HCT116 (cell line): ENCODE measurements at regions not wholly inside any gene's neighbourhood (a gene's known extent, or its start where the extent isn't known, plus 50 kb on each side); places are given as distances from the start of the nearest gene placed in this dataset.

Experiments
- ATAC-seq: fragments of 200-7000 bp; cut with Tn5 transposase; 2 replicates; pipeline ENCODE4 v1.9.1; 2020; ENCODE audit warnings: mild to moderate bottlenecking, moderate library complexity
- BruUV-seq: library from RNA; stranded (reverse); fragments of 400-500 nt; replicated peaks from 2 replicates; lab custom pipeline; 2021; lab: Mats Ljungman, UMichigan
- CTCF ChIA-PET: fragments of 300-600 bp; sonication (Branson Sonifier 250); formaldehyde crosslinking; loops from one replicate; lab custom pipeline; 2021; ENCODE audit warnings: antibody characterized with exemption; lab: Charles Lee
- POLR2A ChIA-PET: fragments of 300-600, 350-600 bp; sonication (Branson Sonifier 250); formaldehyde crosslinking; loops from one replicate; lab custom pipeline; 2021; ENCODE audit warnings: antibody characterized with exemption; lab: Charles Lee
- RAD21 ChIA-PET, 2 experiments: fragments of 300-600 bp; sonication (Branson Sonifier 250); formaldehyde crosslinking; loops; one replicate each; lab custom pipeline; 2023; ENCODE audit warnings: low total read pairs in 2 of 2; ENCODE audit not compliant: uncharacterized antibody in 2 of 2, unreplicated experiment in 2 of 2, low non-redundant PET in 1 of 2; lab: Charles Lee
- DNase-seq: peaks from one replicate; pipeline ENCODE4 v3.0.0-alpha.2; 2010; ENCODE audit warnings: low read depth, low spot score
- H2AFZ ChIP-seq: fragments of 200-600 bp; shearing (Covaris generic), sonication (generic); 2 replicates; pipeline ENCODE4 v1.6.1; 2017; ENCODE audit warnings: low read depth, mixed run types, mixed read lengths, antibody characterized with exemption, low read length; ENCODE audit not compliant: poor library complexity, severe bottlenecking
- H3K27ac ChIP-seq: 2 replicates; pipeline ENCODE4 v1.5.1; 2012; ENCODE audit warnings: low read depth, low read length
- H3K27me3 ChIP-seq: fragments of 200-600 bp; sonication (generic); 2 replicates; pipeline ENCODE4 v1.6.1; 2016; ENCODE audit warnings: mixed run types, low read length, mixed read lengths; ENCODE audit not compliant: insufficient read depth
- H3K36me3 ChIP-seq, 2 experiments: fragments of 200-500 bp in 1 of 2; fragments of 200-600 bp in 1 of 2; sonication (Bioruptor generic) in 1 of 2; sonication (generic) in 1 of 2; 2 replicates each; pipeline versions ENCODE4 v1.5.1 to v1.6.1; 2014 to 2016; ENCODE audit warnings: low read length in 2 of 2, inconsistent platforms in 1 of 2, mixed read lengths in 1 of 2, mixed run types in 1 of 2; ENCODE audit not compliant: insufficient read depth in 2 of 2, control insufficient read depth in 1 of 2
- H3K4me1 ChIP-seq, 2 experiments: fragments of 200-600 bp in 1 of 2; sonication (generic) in 1 of 2; 2 replicates each; pipeline versions ENCODE4 v1.5.1 to v1.6.1; 2012 to 2017; ENCODE audit warnings: low read length in 2 of 2, inconsistent platforms in 1 of 2, mild to moderate bottlenecking in 1 of 2, mixed read lengths in 1 of 2, mixed run types in 1 of 2, moderate library complexity in 1 of 2; ENCODE audit not compliant: insufficient read depth in 2 of 2, control insufficient read depth in 1 of 2
- H3K4me2 ChIP-seq: fragments of 200-600 bp; sonication (generic); 2 replicates; pipeline ENCODE4 v1.6.1; 2017; ENCODE audit warnings: mixed run types, low read length, mixed read lengths
- H3K4me3 ChIP-seq, 2 experiments: fragments of 200-600 bp in 1 of 2; sonication (generic) in 1 of 2; replicated peaks in 1 of 2; 2 replicates each; pipeline ENCODE4 v1.5.1; 2011 to 2016; ENCODE audit warnings: low read length in 2 of 2, control low read depth in 1 of 2, low read depth in 1 of 2, mild to moderate bottlenecking in 1 of 2, mixed read lengths in 1 of 2, mixed run types in 1 of 2
- H3K79me2 ChIP-seq: fragments of 200-600 bp; sonication (generic); 2 replicates; pipeline ENCODE4 v1.6.1; 2017; ENCODE audit warnings: mild to moderate bottlenecking, mixed run types, low read length, moderate library complexity, mixed read lengths; ENCODE audit not compliant: insufficient read depth
- H3K9ac ChIP-seq: fragments of 200-600 bp; sonication (generic); 2 replicates; pipeline ENCODE4 v1.6.1; 2016; ENCODE audit warnings: low read length, mixed read lengths
- H3K9me2 ChIP-seq: fragments of 200-600 bp; sonication (generic), shearing (Covaris generic); 2 replicates; pipeline ENCODE4 v1.6.1; 2017; ENCODE audit warnings: mixed run types, mild to moderate bottlenecking, moderate library complexity; ENCODE audit not compliant: insufficient read depth
- H3K9me3 ChIP-seq, 2 experiments: fragments of 200-500 bp in 1 of 2; fragments of 200-600 bp in 1 of 2; sonication (Bioruptor generic) in 1 of 2; sonication (generic) in 1 of 2; 2 replicates each; pipeline ENCODE4 v1.6.1; 2014 to 2017; ENCODE audit warnings: low read length in 2 of 2, mixed read lengths in 2 of 2, inconsistent platforms in 1 of 2, low read depth in 1 of 2, mild to moderate bottlenecking in 1 of 2, mixed run types in 1 of 2, moderate library complexity in 1 of 2; ENCODE audit not compliant: control insufficient read depth in 1 of 2, insufficient read depth in 1 of 2
- H4K20me1 ChIP-seq: fragments of 200-600 bp; sonication (generic), shearing (Covaris generic); 2 replicates; pipeline ENCODE4 v1.6.1; 2017; ENCODE audit warnings: mixed run types, mild to moderate bottlenecking, moderate library complexity; ENCODE audit not compliant: insufficient read depth
- ATF3 ChIP-seq: IDR thresholded peaks from 2 replicates; pipeline ENCODE4 v1.6.1; 2012
- CBX3 ChIP-seq: IDR thresholded peaks from 2 replicates; pipeline ENCODE4 v1.6.1; 2012; ENCODE audit warnings: low read depth
- CEBPB ChIP-seq: IDR thresholded peaks from 2 replicates; pipeline ENCODE4 v1.6.1; 2012; ENCODE audit warnings: low read depth
- CTCF ChIP-seq, 3 experiments: fragments of 200-600 bp in 1 of 3; sonication (generic) in 1 of 3; IDR thresholded peaks in 2 of 3; conservative IDR thresholded peaks in 1 of 3; 2 replicates each; pipeline ENCODE4 v1.5.1; 2012 to 2017; ENCODE audit warnings: low read depth in 2 of 3, low read length in 2 of 3, antibody characterized with exemption in 1 of 3, borderline replicate concordance in 1 of 3, control low read depth in 1 of 3, mild to moderate bottlenecking in 1 of 3, mixed read lengths in 1 of 3, mixed run types in 1 of 3, moderate library complexity in 1 of 3; ENCODE audit not compliant: insufficient read depth in 1 of 3
- EGR1 ChIP-seq: IDR thresholded peaks from 2 replicates; pipeline ENCODE4 v1.6.1; 2012; ENCODE audit warnings: low read depth
- EZH2 ChIP-seq: fragments of 200-600 bp; sonication (generic); IDR thresholded peaks from 2 replicates; pipeline ENCODE4 v1.6.1; 2017; ENCODE audit warnings: antibody characterized with exemption, mixed run types
- EZH2phosphoT487 ChIP-seq: fragments of 200-600 bp; IDR thresholded peaks from 2 replicates; pipeline ENCODE4 v1.6.1; 2018; ENCODE audit warnings: antibody characterized with exemption, borderline replicate concordance
- JUND ChIP-seq: IDR thresholded peaks from 2 replicates; pipeline ENCODE4 v1.6.1; 2012
- POLR2A ChIP-seq: IDR thresholded peaks from 2 replicates; pipeline ENCODE4 v1.7.0; 2011; ENCODE audit warnings: borderline replicate concordance; ENCODE audit not compliant: insufficient read depth, insufficient read length; ENCODE audit errors: extremely low read depth
- SIN3A ChIP-seq: IDR thresholded peaks from 2 replicates; pipeline ENCODE4 v1.6.1; 2012; ENCODE audit warnings: low read depth
- SP1 ChIP-seq: IDR thresholded peaks from 2 replicates; pipeline ENCODE4 v1.6.1; 2012; ENCODE audit warnings: low read depth
- SRF ChIP-seq: IDR thresholded peaks from 2 replicates; pipeline ENCODE4 v1.6.1; 2012; ENCODE audit warnings: low read depth
- ZFX ChIP-seq: fragments of 450-650 bp; IDR thresholded peaks from 2 replicates; pipeline ENCODE4 v1.6.1; 2017
- ZNF274 ChIP-seq: fragments of 200-500 bp; sonication (Bioruptor generic); IDR thresholded peaks from 2 replicates; pipeline ENCODE4 v1.6.1; 2014; ENCODE audit warnings: mild to moderate bottlenecking, low read depth, low read length, inconsistent platforms
- intact Hi-C: fragments of 100-400 bp; cut with micrococcal nuclease; formaldehyde crosslinking; loops from 2 replicates; pipeline ENCODE4 v1.10.0; 2022

GRCh38 chr11:109480251-109480650 is 58.3 kb downstream of the C11orf87 start:
- RAD21 ChIA-PET = no interaction called here

More at GRCh38 chr11:109480251-109480650, 58.3 kb downstream of the C11orf87 start:
- H3K27me3 ChIP-seq = no peaks in the 10 kb centered on the region
- no peaks in the 10 kb centered on the region for H3K9me2 ChIP-seq
- H2AFZ ChIP-seq = no peak overlapping the region
- no peaks in the 10 kb centered on the region for H4K20me1 ChIP-seq
- no peak overlapping the region for H3K9ac ChIP-seq
- ChIA-PET POLR2A (no interaction called here), CTCF (no interaction called here)
- DNase-seq = no peak
- H3K4me1 ChIP-seq = no peaks in the 10 kb centered on the region
- H3K4me3 ChIP-seq = no peak overlapping the region
- TF ChIP-seq CBX3 (no peak), ZFX (no peak), CTCF (IDR thresholded peaks at IDR 0.05 in 2 of 3, conservative IDR thresholded peaks at IDR 0.05 in 1 of 3; ENCODE audit: borderline replicate concordance in 1 of 3, insufficient read depth in 1 of 3, low read depth in 2 of 3, low read length in 2 of 3) (no peak), POLR2A (no peak), ZNF274 (no peak), JUND (no peak), ATF3 (no peak), EZH2 (no peak), SP1 (no peak), EZH2phosphoT487 (no peak), SRF (no peak), CEBPB (no peak), SIN3A (no peak), EGR1 (no peak)
- H3K27ac ChIP-seq = no peak overlapping the region
- no peak for ATAC-seq
- no TSS peak for BruUV-seq
- no peaks in the 10 kb centered on the region for H3K9me3 ChIP-seq
- intact Hi-C loops = no loop called here
- H3K36me3 ChIP-seq = no peaks in the 10 kb centered on the region
- H3K79me2 ChIP-seq = no peaks in the 10 kb centered on the region
- H3K4me2 ChIP-seq = no peak overlapping the region
